ENCODE measurements at regions not wholly inside any gene's neighbourhood (a gene's known extent, or its start where the extent isn't known, plus 50 kb on each side); places are given as distances from the start of the nearest gene placed in this dataset.

DNA sequence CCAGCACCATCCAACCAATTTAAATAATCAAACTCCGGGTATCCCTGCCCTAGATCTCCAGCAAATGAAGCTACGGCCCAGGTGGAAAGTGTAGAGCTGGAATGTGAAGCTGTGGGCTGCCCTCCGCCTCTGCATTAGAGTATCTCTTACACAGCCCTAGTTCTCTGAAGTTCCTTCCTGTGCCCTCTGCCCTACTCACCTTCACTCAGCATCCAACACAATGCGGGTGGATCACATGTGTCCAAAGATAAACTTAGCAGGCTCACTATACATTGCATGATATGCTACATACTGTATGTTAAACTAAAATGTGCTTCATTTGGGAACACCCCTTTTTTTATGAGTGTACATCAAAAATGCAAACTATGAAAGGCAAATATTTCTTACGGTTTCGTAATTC is 70.0 kb upstream of the RAD23B start:
- TF ChIP-seq GATA2 (IDR thresholded peaks at IDR 0.05; ENCODE audit: low read depth, low read length), result no peak
- no peak for TF ChIP-seq GATA3 (IDR thresholded peaks at IDR 0.05; ENCODE audit: low read depth, low read length)
